Endothelial cell of umbilical vein (primary cell): ENCODE measurements at regions not wholly inside any gene's neighbourhood (a gene's known extent, or its start where the extent isn't known, plus 50 kb on each side); places are given as distances from the start of the nearest gene placed in this dataset.

Experiments used
- BruUV-seq: library from RNA; stranded (reverse); fragments of 400-500 nt; replicated peaks from 2 replicates; lab custom pipeline; 2021; lab: Mats Ljungman, UMichigan
- CTCF ChIA-PET: fragments of 300-600, 350-600 bp; sonication (Branson Sonifier 250); formaldehyde crosslinking; loops from one replicate; lab custom pipeline; 2021; ENCODE audit warnings: antibody characterized with exemption, inconsistent platforms; lab: Charles Lee
- POLR2A ChIA-PET: fragments of 300-600, 350-600 bp; sonication (Branson Sonifier 250); formaldehyde crosslinking; loops from one replicate; lab custom pipeline; 2021; ENCODE audit warnings: antibody characterized with exemption, inconsistent platforms; lab: Charles Lee
- DNase-seq: peaks from one replicate; pipeline ENCODE4 v3.0.0-alpha.2; 2011; ENCODE audit warnings: low read depth, low spot score
- FAIRE-seq: peaks from 2 replicates; lab custom pipeline; 2011; peaks lifted over from hg19 to GRCh38; lab: Jason Lieb, UNC
- H2AFZ ChIP-seq: 2 replicates; pipeline ENCODE4 v1.6.0; 2012; ENCODE audit warnings: low read depth, low read length, control low read depth, inconsistent platforms
- H3K27ac ChIP-seq: 2 replicates; pipeline ENCODE4 v1.5.1; 2011; ENCODE audit warnings: low read depth, mild to moderate bottlenecking, control low read depth, low read length, moderate library complexity; ENCODE audit not compliant: insufficient read depth
- H3K27me3 ChIP-seq, 2 experiments: 2 replicates each; pipeline versions ENCODE4 v1.6.0 to v1.6.1; 2011; ENCODE audit warnings: low read length in 2 of 2, mixed read lengths in 1 of 2; ENCODE audit not compliant: control insufficient read depth in 2 of 2, insufficient read depth in 2 of 2
- H3K36me3 ChIP-seq, 2 experiments: 2 replicates in 1 of 2; 3 replicates in 1 of 2; pipeline ENCODE4 v1.5.1; 2011; ENCODE audit warnings: low read length in 2 of 2, mild to moderate bottlenecking in 1 of 2, moderate library complexity in 1 of 2; ENCODE audit not compliant: control insufficient read depth in 2 of 2, insufficient read depth in 2 of 2; ENCODE audit errors: extremely low read depth in 1 of 2
- H3K4me1 ChIP-seq: 3 replicates; pipeline ENCODE4 v1.5.1; 2011; ENCODE audit warnings: mild to moderate bottlenecking, low read length; ENCODE audit not compliant: control insufficient read depth, insufficient read depth; ENCODE audit errors: extremely low read depth
- H3K4me2 ChIP-seq: 2 replicates; pipeline ENCODE4 v1.6.1; 2011; ENCODE audit warnings: low read length, control low read depth, mixed read lengths; ENCODE audit not compliant: insufficient read depth
- H3K4me3 ChIP-seq, 3 experiments: fragments of 200-600 bp in 1 of 3; sonication (generic), shearing (Covaris generic) in 1 of 3; replicated peaks in 1 of 3; 2 replicates each; pipeline ENCODE4 v1.5.1; 2011 to 2016; ENCODE audit warnings: control low read depth in 3 of 3, low read length in 3 of 3, mild to moderate bottlenecking in 2 of 3, inconsistent platforms in 1 of 3, low read depth in 1 of 3, moderate library complexity in 1 of 3; ENCODE audit not compliant: insufficient read depth in 1 of 3
- H3K79me2 ChIP-seq: 2 replicates; pipeline ENCODE4 v1.6.0; 2012; ENCODE audit warnings: low read length, inconsistent platforms; ENCODE audit not compliant: control insufficient read depth, insufficient read depth
- H3K9ac ChIP-seq: replicated peaks from 2 replicates; pipeline ENCODE3; 2011; ENCODE audit warnings: low read length, control low read depth; ENCODE audit not compliant: insufficient read depth; ENCODE audit errors: extremely low read depth
- H3K9me1 ChIP-seq: replicated peaks from 3 replicates; pipeline ENCODE4 v1.6.0; 2011; ENCODE audit warnings: mild to moderate bottlenecking, low read length; ENCODE audit not compliant: control insufficient read depth, insufficient read depth; ENCODE audit errors: extremely low read depth
- H3K9me3 ChIP-seq: replicated peaks from 2 replicates; pipeline ENCODE4 v1.5.1; 2012; ENCODE audit warnings: low read length, inconsistent platforms; ENCODE audit not compliant: control insufficient read depth, insufficient read depth
- H4K20me1 ChIP-seq: replicated peaks from 2 replicates; pipeline ENCODE3; 2011; ENCODE audit warnings: mild to moderate bottlenecking, low read length; ENCODE audit not compliant: control insufficient read depth, insufficient read depth; ENCODE audit errors: extremely low read depth
- CTCF ChIP-seq, 2 donors: IDR thresholded peaks; 1 replicate in 1 of 2; 2 replicates in 1 of 2; pipeline ENCODE4 v1.5.1; 2011; ENCODE audit warnings: low read length in 2 of 2, mild to moderate bottlenecking in 2 of 2, moderate library complexity in 2 of 2, control low read depth in 1 of 2, inconsistent platforms in 1 of 2, low read depth in 1 of 2; ENCODE audit not compliant: insufficient read depth in 1 of 2; ENCODE audit errors: extremely low read depth in 1 of 2
- EZH2 ChIP-seq: IDR thresholded peaks from 2 replicates; pipeline ENCODE4 v1.6.1; 2012; ENCODE audit warnings: borderline replicate concordance, low read depth, mild to moderate bottlenecking, moderate library complexity, low read length, inconsistent platforms; ENCODE audit not compliant: severe bottlenecking
- FOS ChIP-seq: IDR thresholded peaks from 2 replicates; pipeline ENCODE4 v1.6.1; 2011; ENCODE audit warnings: mild to moderate bottlenecking, low read length, moderate library complexity, borderline replicate concordance; ENCODE audit not compliant: insufficient read depth
- JUN ChIP-seq: IDR thresholded peaks from 2 replicates; pipeline ENCODE4 v1.6.1; 2011; ENCODE audit warnings: borderline replicate concordance, low read depth; ENCODE audit not compliant: insufficient read length, insufficient read depth
- MAX ChIP-seq: IDR thresholded peaks from 2 replicates; pipeline ENCODE4 v1.6.1; 2011; ENCODE audit not compliant: insufficient read depth, insufficient read length
- MYC ChIP-seq: IDR thresholded peaks from one replicate; pipeline ENCODE4 v1.6.1; 2011; ENCODE audit warnings: mild to moderate bottlenecking, low read depth, low read length
- POLR2A ChIP-seq: IDR thresholded peaks from 2 replicates; pipeline ENCODE4 v1.6.1; 2012; ENCODE audit warnings: low read depth, mild to moderate bottlenecking, control low read depth, low read length
- POLR2AphosphoS5 ChIP-seq: IDR thresholded peaks from 2 replicates; pipeline ENCODE4 v1.6.1; 2012; ENCODE audit warnings: low read depth, mild to moderate bottlenecking, control low read depth, low read length, moderate library complexity; ENCODE audit not compliant: insufficient read depth
- dilution Hi-C: fragments of 300-500 bp; cut with MboI; formaldehyde crosslinking; loops from one replicate; pipeline ENCODE4 v1.15.0; 2019; ENCODE audit warnings: low sequenced_read_pairs; ENCODE audit not compliant: extremely low pct_ligation_motif_present
- intact Hi-C: fragments of 100-400 bp; cut with micrococcal nuclease; formaldehyde crosslinking; loops from one replicate; pipeline ENCODE4 v1.10.0; 2022

- Histone ChIP-seq H2AFZ (no peak overlapping the region), H3K4me2 (no peak overlapping the region), H3K9me3 (no peaks in the 10 kb centered on the region), H3K79me2 (no peaks in the 10 kb centered on the region), H3K4me3 (no peak overlapping the region), H3K9me1 (no peaks in the 10 kb centered on the region), H4K20me1 (no peaks in the 10 kb centered on the region), H3K4me1 (no peaks in the 10 kb centered on the region), H3K27me3 (peaks cover 0 to 3% of the 10 kb centered on the region in 2 experiments), H3K27ac (no peak overlapping the region), H3K9ac (no peak overlapping the region), H3K36me3 (no peaks in the 10 kb centered on the region)
- BruUV-seq, result no TSS peak
- dilution Hi-C loops, result no loop called here
- CTCF ChIA-PET, result no interaction called here
- intact Hi-C loops, result no loop called here
- POLR2A ChIA-PET, result no interaction called here
- FAIRE-seq, result no peak
- DNase-seq, result no peak
- TF ChIP-seq CTCF (IDR thresholded peaks at IDR 0.05; ENCODE audit: extremely low read depth in 1 of 2, insufficient read depth in 1 of 2, low read depth in 1 of 2, low read length in 2 of 2) (no peak), MAX (no peak), POLR2AphosphoS5 (no peak), JUN (no peak), MYC (no peak), FOS (no peak), POLR2A (no peak), EZH2 (no peak)
Measured at GRCh38 chr14:30295980-30296379, 263.0 kb upstream of the G2E3 start.
